ENCODE measurements at regions not wholly inside any gene's neighbourhood (a gene's known extent, or its start where the extent isn't known, plus 50 kb on each side); places are given as distances from the start of the nearest gene placed in this dataset.

- TF ChIP-seq CTCF (IDR thresholded peaks at IDR 0.05; ENCODE audit: low read length) (no peak), EZH2 (IDR thresholded peaks at IDR 0.05; ENCODE audit: borderline replicate concordance, low read length) (no peak)
These were observed 262.7 kb downstream of the JRKL start for GRCh38 chr11:96652516-96652915.
